Kidney tubule cell (primary cell): ENCODE measurements at regions not wholly inside any gene's neighbourhood (a gene's known extent, or its start where the extent isn't known, plus 50 kb on each side); places are given as distances from the start of the nearest gene placed in this dataset.

ENCODE experiments used
- DNase-seq: peaks from one replicate; pipeline ENCODE4 v3.0.0-alpha.2; 2018; ENCODE audit warnings: low spot score

- no peak for DNase-seq
Measured at GRCh38 chr1:117678246-117678977, 72.6 kb downstream of the TENT5C start.

- DNase-seq: no peak
Measured at GRCh38 chr1:117679299-117679698, 73.5 kb downstream of the TENT5C start.

- no peak for DNase-seq
Measured at GRCh38 chr1:117679868-117680267, 74.0 kb downstream of the TENT5C start.

DNA sequence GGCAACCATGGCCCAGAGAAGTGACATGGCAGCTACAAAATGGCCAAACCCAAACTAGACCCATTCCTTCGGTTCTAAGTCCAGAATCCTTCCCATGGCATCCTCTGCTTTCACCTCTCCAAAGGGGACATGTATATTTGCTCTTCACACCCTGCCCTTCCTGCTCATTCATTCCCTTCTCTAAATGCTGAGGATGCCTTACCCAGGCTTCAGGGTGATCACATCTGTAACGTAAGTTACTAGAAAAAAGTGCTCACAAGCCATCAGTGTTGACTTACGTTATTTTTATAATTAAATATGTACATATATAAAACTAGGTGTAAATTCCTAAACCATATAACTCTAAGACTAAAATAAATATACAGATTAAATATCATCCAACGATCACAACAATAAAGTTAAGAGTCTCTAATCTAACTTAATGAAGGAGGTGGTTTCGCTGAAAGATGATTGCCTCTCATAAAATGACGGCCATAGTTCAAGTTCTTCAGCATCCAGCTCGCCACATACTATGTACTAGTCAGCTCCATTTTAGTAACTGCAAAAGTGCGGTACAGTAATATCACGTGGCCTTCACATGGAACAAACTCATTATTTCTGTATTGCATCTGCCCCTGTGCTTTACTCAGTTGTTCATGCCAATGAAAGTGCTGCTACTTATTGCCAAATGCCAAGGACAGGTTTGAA lies 74.6 kb downstream of the TENT5C start:
- DNase-seq: no peak

DNA sequence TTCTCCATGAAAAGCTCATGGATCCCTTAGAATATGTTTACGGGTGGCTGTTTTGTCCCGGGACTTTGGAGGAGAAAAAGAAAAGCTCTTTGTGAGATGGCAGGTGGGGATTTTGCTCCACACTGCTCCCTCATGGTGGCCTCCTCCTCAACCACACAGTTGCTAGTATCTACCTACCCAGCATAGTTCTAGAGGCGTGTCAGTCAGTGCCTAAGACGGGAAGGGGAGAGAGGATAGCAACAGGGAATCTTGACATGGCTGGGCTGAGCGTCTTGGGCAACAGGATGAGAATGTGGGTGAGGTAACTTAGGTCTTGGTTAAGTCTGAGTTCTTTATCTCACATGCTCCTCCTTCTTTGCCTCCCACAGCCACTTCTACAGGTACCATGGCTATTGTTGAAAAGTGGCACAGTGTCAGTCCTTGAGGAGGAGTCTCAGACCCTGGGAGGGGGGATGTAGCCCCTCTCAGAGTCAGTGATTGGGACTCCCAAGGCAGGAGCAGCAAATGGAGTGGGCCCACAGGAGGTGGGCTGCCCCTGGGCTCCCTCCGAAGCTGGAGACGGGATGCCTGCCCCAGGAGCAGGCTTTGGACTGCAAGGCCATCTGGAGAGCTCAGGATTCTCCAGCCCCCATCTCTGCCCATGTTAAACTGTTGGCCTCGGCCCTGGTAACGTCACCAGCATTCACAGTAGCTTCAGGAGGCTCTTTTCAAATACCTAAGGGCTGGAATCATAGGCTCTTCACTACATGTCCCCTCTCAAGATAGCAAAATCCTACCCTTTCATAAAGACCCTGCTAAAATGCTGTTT lies 75.4 kb downstream of the TENT5C start:
- no peak for DNase-seq

GRCh38 chr1:117681901-117682250 lies 76.0 kb downstream of the TENT5C start:
- DNase-seq: no peak

GRCh38 chr1:117682372-117682771 lies 76.5 kb downstream of the TENT5C start:
- DNase-seq: no peak

DNA sequence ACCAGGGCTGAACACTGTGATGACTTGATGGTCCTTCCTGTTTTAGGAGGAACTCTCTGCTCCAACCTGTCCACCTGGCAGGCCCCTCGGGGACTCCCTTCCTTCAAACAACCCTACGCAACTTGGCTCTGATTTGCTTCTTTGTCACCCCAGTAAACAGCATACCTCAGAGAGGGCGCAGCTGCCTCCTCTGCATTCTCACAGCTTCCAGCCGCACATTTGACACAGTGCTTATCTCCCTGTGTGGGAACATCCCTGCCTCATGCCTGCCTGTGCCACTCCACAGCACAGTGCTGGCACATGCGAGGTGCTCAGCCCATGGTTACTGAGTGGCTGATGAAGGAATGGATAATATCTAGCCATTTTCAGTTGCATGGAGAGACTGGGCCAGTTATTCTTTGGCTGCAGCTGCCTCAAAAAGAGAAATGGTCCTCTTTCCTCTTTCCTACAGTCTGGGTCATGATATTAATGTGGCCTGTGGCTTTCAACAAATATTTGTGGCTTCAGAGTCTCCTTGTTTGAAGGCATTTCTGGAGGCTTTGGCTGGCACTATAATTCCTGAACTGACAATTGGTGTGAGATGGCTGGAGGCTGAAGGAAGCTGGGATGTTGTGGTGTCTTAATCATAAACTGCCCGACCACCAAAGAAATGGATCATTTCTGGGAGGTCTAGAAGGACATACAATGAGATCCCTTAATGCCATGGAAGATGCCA lies 77.9 kb downstream of the TENT5C start:
- peak; percentile 39 for DNase-seq

DNA sequence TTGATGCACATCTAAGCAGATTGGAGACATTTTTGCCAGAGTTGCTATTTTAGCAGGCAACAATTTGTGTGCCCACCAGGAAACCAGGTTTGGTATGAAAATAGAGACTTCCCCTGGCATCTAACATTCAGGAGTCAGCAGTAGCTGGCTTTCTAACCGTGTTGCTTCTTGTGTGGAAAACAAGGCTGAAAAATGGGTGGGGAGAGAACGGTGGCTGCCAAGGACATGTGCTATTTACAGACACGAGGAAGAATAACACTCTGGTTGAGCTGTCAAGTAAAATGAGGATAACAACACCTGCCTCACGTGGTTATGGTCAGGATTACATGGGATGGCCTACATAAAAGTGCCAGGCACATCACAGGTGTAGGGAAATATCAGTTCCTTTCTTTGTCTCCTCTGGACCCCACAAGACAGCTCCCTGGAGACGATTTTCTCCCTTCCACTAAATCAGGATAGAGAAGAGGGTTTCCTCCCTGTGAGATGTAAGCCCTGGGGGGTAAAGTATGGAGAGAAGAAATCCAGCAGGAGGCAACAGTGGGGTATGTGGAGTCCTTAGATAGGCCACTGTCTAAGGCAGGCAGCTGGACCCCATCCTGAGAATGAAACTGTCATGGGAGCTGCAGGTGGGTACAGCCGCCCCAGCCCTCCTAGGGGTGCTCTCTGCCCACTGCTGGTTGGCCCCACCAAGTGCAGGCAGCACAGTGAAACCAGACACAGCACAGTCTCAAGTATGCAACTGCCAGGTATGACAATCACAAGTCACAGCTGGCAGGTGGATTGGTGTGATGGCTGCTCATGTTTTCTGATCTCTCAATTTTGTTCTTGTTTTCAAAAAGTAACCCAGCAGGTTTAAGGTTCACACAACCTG lies 80.3 kb downstream of the TENT5C start:
- no peak for DNase-seq

DNA sequence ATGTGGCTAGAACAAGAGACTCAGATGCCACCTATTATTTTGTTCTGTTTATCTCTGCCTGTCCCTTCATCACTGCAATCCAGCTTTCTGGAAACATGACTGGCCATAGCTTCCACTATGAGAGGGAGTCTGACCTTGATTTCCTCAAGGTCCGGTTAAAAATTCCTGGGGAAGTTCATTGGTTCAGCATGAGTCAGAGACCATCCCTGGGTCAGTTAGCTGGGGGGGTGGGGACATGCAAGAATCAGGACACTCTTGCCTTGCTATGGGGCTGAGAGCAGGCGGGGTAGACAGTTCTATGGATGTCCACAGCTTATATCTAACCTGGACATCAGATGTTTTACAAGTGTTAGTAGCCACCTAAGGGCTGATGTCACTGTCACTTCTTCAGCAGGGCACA lies 81.1 kb downstream of the TENT5C start:
- peak; percentile 74 for DNase-seq

DNA sequence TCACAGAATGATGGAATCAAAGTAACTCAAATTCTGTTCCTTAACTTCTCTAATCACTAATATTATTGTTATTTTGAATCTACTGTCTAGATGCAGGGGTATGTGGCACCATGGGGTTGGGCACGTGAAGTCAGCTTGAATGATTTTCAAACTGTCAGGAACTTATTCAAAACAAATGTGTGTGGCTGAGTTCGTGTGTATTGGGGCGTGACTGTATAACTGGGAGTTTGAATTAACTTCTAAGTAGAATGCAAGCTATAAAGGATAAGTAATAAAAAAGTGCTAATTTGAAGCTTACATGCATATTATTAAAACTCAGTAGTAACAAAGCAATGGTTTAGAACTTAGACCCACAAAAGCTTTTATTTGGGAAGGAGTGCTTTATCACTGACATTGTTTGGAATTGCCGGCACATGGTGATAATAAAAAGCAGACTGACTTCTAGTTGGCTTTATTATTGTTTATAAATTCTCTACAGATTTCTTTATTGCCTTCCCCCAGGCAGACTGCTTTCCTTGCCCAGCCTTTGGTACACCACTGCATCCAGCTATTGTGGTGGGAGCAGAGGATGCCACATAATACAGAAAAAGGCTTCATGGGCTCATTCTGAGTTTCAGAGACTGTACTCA lies 84.3 kb downstream of the TENT5C start:
- DNase-seq: no peak

DNA sequence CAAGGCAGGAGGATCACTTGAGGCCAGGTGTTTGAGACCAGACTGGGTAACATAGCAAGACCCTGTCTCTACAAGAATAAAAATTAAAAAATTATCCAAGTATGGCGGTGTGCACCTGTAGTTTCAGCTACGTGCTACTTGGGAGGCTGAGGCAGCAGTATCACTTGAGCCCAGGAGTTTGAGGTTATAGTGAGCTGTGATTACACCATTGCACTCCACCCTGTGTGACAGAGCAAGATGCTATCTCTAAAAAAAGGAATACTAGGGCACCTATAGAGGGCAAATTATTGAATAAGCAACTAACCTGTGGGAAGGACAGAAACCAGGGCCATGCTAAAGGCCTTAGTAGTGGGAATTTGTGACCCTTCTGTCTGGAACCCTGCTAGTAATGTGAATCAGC lies 86.1 kb downstream of the TENT5C start:
- DNase-seq: no peak

DNA sequence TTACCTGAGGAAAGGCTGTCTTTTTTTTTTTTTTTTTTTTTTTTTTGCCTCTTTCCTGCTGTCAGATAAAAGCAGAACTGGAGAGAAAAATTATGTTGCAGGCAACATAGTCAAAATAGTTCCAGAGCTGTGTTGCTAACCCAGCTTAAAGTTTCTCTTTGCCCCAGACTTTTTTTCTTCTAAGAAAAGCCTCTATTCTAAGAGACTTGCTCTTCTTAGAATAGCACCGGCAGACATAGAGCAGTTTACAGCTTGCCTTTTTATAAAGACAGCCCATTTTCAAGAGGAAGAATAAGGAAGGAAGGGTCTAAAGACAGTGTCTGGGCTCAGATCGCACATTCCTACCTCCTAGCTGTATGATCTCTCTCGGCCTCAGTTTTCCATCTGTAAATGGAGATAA lies 88.7 kb downstream of the TENT5C start:
- no peak for DNase-seq

DNA sequence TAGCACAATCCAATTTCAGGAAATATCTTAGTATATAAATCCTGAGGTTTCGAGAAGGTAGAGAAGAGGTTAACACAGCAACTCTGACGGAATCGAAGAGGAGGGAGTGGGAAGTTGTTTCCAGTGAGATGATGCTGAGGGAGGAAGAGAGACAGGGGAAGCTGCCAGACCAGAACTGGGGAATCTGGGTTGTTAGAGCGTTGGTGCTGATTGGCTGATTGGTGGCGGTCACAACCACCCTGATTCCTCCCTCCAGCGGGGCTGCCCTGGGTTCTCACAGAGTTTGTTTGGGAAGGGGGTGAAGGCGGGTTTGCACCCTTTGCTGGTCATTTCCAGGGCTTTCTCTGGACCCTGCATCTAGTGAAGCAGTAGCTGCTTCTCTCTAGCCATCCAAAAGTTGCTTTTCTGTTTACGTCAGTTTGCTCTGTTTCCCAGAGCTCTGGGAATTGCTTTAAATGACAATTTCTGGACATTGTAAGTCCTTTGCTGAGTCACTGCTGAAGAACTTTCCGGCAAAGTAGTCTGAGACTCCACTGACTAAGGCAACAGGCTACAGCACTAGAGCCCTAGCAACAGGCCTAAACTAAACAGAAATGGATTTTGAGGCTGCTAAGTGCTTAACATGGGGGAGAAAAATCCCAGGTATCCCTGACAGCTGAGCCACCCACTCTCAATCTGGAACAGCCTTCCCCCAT lies 90.1 kb downstream of the TENT5C start:
- DNase-seq: peak; percentile 69

DNA sequence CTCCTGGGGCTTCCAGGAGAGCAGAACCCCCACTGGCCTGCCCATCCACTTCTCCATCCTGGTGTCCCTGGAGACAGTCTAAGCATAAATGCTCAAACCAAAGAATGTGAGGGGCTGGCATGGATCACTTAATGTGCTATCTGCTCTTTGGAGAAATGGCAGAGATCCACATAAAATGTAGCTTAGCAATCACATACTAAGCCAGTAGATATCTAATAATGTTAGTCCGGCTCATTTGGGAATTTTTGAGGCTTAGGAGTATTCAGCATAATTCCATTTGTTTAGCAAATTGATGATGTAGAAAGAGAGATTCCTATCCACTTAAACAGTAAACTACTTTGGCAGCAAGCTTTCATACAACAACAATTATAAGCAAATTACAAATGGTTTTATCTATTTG lies 90.7 kb downstream of the TENT5C start:
- no peak for DNase-seq

- DNase-seq: no peak
Measured at GRCh38 chr1:117697220-117697781, 91.5 kb downstream of the TENT5C start.

GRCh38 chr1:117698398-117699160 lies 92.7 kb downstream of the TENT5C start:
- DNase-seq: no peak

- no peak for DNase-seq
Measured at GRCh38 chr1:117699953-117700352, 94.1 kb downstream of the TENT5C start.

DNA sequence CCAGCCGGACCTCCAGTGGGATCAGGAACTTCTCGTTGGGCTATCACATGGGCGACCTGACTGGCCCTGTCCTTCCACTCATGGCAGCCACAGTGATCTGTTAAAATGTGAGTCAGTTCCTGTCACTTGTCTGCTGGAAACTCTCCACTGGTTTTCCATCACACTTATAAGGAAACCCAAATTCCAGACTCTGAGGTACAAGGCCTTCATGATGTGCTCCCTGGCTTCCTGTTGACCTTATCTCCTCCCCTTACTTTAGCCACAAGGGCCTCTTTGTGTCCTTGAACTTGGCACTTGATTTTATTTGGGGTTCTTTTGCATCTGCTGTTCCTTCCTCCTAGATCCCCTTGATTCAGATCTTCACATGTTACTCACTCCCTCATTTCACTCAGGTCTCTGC lies 96.8 kb downstream of the TENT5C start:
- DNase-seq: peak; percentile 10
